Choroid plexus epithelial cell (primary cell): ENCODE measurements at regions not wholly inside any gene's neighbourhood (a gene's known extent, or its start where the extent isn't known, plus 50 kb on each side); places are given as distances from the start of the nearest gene placed in this dataset.

ENCODE experiments used
- DNase-seq: peaks from one replicate; pipeline ENCODE4 v3.0.0-alpha.2; 2010; ENCODE audit warnings: low read depth
- H3K4me3 ChIP-seq: 2 replicates; pipeline ENCODE4 v1.5.1; 2011; ENCODE audit warnings: low read depth, mild to moderate bottlenecking, control low read depth, low read length, moderate library complexity
- TF ChIP-seq, protein P1 (sequence below): conservative IDR thresholded peaks from 2 replicates; pipeline ENCODE4 v1.5.1; 2011; ENCODE audit warnings: low read depth, mild to moderate bottlenecking, control low read depth, inconsistent platforms, low read length, moderate library complexity

DNA sequence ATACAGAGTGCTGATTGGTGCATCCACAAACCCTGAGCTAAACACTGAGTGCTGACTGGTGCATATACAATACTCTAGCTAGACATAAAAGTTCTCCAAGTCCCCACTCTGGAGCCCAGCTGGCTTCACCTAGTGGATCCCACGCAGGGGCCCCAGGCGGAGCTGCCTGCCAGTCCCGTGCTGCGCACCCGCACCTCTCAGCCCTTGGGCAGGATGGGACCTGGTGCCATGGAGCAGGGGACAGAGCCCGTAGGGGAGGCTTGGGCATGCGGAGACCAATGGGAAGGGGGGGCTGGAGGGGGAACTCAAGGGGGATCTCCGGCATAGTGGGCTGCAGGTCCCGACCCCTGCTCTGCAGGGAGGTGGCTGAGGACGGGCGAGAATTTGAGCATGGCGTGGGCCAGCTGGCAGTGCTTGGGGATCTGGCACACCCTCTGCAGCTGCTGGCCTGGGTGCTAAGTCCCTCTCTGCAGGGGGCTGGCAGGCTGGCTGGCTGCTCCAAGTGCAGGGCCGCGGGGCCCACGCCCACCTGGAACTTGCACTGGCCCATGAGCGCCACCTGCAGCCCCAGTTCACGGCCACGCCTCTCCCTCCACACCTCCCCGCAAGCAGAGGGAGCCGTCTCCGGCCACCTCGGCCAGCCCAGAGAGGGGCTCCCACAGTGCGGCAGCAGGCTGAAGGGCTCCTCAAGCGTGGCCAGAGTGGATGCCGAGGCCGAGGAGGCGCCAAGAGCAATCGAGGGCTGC is 104.9 kb downstream of the NTMT2 start:
- H3K4me3 ChIP-seq, result no peak overlapping the region
- TF ChIP-seq, protein P1, sequence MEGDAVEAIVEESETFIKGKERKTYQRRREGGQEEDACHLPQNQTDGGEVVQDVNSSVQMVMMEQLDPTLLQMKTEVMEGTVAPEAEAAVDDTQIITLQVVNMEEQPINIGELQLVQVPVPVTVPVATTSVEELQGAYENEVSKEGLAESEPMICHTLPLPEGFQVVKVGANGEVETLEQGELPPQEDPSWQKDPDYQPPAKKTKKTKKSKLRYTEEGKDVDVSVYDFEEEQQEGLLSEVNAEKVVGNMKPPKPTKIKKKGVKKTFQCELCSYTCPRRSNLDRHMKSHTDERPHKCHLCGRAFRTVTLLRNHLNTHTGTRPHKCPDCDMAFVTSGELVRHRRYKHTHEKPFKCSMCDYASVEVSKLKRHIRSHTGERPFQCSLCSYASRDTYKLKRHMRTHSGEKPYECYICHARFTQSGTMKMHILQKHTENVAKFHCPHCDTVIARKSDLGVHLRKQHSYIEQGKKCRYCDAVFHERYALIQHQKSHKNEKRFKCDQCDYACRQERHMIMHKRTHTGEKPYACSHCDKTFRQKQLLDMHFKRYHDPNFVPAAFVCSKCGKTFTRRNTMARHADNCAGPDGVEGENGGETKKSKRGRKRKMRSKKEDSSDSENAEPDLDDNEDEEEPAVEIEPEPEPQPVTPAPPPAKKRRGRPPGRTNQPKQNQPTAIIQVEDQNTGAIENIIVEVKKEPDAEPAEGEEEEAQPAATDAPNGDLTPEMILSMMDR, result no peak
- DNase-seq, result no peak

DNA sequence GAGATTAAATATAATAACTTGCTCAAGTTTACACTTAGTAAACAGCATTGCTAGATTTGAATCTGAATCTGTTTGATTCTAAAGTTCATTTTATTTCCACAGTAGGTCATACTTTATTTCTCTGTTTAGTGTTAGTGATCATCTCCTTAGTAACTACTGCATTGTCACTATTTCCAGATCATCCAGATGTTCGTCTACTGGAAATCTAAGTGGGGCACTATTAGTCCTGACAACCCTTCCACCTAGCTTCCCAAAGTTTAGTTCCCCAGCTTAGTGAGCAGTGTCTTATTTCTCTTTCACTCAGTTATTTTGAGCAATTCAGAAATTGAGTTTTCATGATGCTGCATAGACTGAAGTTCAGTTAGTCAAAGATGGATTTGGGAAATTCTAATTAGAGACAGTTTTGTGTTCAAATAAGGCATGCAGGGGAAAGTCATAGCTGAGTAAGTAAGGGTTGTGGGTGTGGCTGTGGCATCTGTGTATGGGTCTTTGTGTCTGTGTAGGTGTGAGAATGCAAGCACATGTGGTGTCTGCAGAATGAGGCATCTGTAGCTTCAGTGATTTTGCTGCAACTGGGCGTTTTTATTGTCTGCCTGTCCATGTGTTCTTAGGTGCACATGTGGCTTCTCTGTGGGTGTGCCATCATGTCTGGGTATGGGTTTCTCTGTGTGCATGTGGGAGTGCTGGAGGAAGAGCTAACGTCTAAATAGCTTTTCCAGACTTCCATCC is 107.3 kb downstream of the NTMT2 start:
- DNase-seq, result no peak
- TF ChIP-seq, protein P1, result no peak
- H3K4me3 ChIP-seq, result no peak overlapping the region

DNA sequence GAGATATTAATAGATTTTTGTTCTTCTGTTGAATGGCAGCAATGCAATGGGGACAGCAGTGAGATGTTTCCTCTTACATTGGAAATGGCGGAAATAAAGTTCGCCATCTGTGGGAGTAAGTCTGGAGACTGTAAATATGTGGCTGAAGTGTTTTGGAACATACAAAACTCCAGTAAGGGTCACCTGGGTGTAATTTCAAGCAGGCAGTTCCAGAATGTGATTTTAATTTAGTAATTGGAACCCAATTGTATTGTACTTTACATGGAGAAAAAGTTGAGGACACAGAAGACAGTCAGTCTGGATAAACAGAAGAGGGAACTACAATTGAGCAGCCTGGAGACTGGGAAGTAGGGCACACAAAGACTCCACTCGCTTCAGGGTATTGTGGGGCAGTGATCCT is 108.6 kb downstream of the NTMT2 start:
- DNase-seq, result no peak
- TF ChIP-seq, protein P1, result no peak
- no peak overlapping the region for H3K4me3 ChIP-seq

DNA sequence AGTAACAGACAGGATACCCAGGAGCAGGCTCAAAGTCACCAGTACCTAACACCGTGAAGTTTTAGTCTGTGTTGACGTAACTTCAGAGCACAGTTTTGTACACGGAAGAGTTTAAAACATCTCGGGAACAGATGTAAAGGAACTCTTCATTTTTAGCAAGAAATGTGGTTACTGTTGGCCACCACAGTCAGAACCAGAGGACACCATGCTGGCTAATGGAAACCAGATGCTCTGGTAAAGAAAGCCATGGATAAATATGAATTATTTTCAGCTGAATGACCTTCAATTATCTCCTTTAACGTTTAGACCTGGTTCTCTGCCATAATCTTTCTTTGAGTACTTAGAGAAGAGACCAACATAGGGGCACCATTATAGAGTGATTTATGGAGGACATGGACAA is 115.9 kb downstream of the NTMT2 start:
- TF ChIP-seq, protein P1, result no peak
- DNase-seq, result peak; percentile 23
- H3K4me3 ChIP-seq, result no peak overlapping the region

DNA sequence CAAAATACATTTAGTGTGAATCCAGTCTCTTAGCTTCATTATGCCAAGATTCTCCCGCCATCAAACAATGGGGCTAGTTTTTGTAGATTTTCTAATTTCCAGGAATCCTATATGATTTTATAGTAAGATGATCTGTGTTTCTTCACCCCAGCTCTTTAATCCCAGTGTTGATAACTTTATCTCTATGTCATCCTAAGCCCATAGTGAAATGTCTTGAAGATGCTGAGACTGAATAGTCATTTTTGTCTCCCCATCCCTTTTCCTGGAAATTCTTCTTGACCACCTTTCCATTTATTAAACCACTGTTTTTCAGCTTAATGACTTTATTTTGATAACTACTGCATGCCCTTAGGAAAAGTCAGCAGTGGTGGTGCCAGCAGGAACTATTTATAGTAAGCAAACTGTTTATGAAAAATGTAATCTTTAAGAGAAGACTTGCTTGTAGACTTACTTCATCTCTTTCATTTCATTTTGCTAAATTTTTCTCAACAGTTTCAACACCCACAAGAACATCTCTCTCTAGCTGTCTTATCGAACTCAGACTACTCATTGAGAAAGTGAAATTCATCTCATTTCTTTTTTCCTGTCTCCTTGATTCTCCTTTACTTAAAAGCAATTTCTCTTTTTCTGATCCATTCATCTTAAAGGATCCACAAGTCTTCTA is 116.6 kb downstream of the NTMT2 start:
- no peak for DNase-seq
- TF ChIP-seq, protein P1, result no peak
- H3K4me3 ChIP-seq, result no peak overlapping the region

DNA sequence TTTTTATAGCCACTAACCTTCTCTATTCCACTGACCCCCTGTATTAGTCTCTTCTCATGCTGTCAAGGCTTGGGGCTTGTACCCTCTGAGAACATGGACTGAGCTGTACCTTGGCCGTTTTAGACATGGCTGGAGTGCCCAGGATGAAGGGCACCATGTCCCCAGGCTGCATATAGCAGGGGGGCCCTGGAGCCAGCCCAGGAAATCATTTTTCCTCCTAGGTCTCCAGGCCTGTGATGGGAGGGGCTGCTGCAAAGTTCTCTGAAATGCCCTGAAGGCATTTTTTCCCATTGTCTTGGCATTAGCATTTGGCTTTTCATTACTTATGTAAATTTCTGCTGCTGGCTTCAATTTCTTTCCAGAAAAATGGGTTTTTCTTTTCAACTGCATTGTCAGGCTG is 119.5 kb downstream of the NTMT2 start:
- TF ChIP-seq, protein P1, result no peak
- DNase-seq, result no peak
- H3K4me3 ChIP-seq, result no peak overlapping the region
